ENCODE measurements at regions not wholly inside any gene's neighbourhood (a gene's known extent, or its start where the extent isn't known, plus 50 kb on each side); places are given as distances from the start of the nearest gene placed in this dataset.

- Histone ChIP-seq H3K27me3 (ENCODE audit: insufficient read depth, poor library complexity, severe bottlenecking) (no peaks in the 10 kb centered on the region), H3K4me3 (replicated peaks; ENCODE audit: insufficient read depth, low read length) (no peak overlapping the region), H3K27ac (replicated peaks) (no peak overlapping the region)
- no peak for DNase-seq (ENCODE audit: low read depth in 1 of 2, low spot score in 1 of 2)
- TF ChIP-seq, protein P1, sequence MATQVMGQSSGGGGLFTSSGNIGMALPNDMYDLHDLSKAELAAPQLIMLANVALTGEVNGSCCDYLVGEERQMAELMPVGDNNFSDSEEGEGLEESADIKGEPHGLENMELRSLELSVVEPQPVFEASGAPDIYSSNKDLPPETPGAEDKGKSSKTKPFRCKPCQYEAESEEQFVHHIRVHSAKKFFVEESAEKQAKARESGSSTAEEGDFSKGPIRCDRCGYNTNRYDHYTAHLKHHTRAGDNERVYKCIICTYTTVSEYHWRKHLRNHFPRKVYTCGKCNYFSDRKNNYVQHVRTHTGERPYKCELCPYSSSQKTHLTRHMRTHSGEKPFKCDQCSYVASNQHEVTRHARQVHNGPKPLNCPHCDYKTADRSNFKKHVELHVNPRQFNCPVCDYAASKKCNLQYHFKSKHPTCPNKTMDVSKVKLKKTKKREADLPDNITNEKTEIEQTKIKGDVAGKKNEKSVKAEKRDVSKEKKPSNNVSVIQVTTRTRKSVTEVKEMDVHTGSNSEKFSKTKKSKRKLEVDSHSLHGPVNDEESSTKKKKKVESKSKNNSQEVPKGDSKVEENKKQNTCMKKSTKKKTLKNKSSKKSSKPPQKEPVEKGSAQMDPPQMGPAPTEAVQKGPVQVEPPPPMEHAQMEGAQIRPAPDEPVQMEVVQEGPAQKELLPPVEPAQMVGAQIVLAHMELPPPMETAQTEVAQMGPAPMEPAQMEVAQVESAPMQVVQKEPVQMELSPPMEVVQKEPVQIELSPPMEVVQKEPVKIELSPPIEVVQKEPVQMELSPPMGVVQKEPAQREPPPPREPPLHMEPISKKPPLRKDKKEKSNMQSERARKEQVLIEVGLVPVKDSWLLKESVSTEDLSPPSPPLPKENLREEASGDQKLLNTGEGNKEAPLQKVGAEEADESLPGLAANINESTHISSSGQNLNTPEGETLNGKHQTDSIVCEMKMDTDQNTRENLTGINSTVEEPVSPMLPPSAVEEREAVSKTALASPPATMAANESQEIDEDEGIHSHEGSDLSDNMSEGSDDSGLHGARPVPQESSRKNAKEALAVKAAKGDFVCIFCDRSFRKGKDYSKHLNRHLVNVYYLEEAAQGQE (IDR thresholded peaks at IDR 0.05; ENCODE audit: insufficient replicate concordance, low read depth): no peak
- TF ChIP-seq CTCF (IDR thresholded peaks at IDR 0.05; ENCODE audit: insufficient read depth, low read length) (no peak), POLR2AphosphoS5 (IDR thresholded peaks at IDR 0.05; ENCODE audit: low read depth) (no peak), GABPA (IDR thresholded peaks at IDR 0.05; ENCODE audit: low read depth) (no peak), SPI1 (IDR thresholded peaks at IDR 0.05; ENCODE audit: borderline replicate concordance, low read depth) (no peak)
Measured at GRCh38 chr15:80308002-80308401, 56.0 kb upstream of the CTXND1 start.

- TF ChIP-seq SPI1 (IDR thresholded peaks at IDR 0.05; ENCODE audit: borderline replicate concordance, low read depth) (no peak), POLR2AphosphoS5 (IDR thresholded peaks at IDR 0.05; ENCODE audit: low read depth) (no peak), GABPA (IDR thresholded peaks at IDR 0.05; ENCODE audit: low read depth) (no peak), CTCF (IDR thresholded peaks at IDR 0.05; ENCODE audit: insufficient read depth, low read length) (no peak)
- TF ChIP-seq, protein P1 (IDR thresholded peaks at IDR 0.05; ENCODE audit: insufficient replicate concordance, low read depth): no peak
- no peak for DNase-seq (ENCODE audit: low read depth in 1 of 2, low spot score in 1 of 2)
- no peaks in the 10 kb centered on the region for H3K27me3 ChIP-seq (ENCODE audit: insufficient read depth, poor library complexity, severe bottlenecking)
- H3K4me3 ChIP-seq (replicated peaks; ENCODE audit: insufficient read depth, low read length): no peak overlapping the region
- no peak overlapping the region for H3K27ac ChIP-seq (replicated peaks)
Measured at GRCh38 chr15:80309769-80310384, 57.9 kb upstream of the CTXND1 start.

DNA sequence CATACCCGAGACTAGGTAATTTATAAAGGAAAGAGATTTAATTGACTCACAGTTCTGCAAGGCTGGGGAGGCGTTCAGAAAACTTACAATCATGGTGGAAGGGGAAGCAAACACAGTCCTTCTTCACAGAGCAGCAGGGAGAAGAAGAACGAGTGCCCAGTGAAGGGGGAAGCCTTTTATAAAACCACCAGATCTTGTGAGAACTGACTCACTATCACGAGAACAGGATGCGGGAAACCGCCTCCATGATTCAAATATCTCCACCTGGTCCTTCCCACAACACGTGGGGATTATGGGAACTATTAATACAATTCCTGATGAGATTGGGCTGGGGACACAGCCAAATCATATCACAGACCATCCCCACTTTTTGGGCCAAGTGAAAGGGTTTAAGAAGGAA lies 58.8 kb upstream of the CTXND1 start:
- TF ChIP-seq SPI1 (IDR thresholded peaks at IDR 0.05; ENCODE audit: borderline replicate concordance, low read depth) (no peak), CTCF (IDR thresholded peaks at IDR 0.05; ENCODE audit: insufficient read depth, low read length) (no peak), POLR2AphosphoS5 (IDR thresholded peaks at IDR 0.05; ENCODE audit: low read depth) (no peak)
- Histone ChIP-seq H3K4me3 (replicated peaks; ENCODE audit: insufficient read depth, low read length) (no peak overlapping the region), H3K27me3 (ENCODE audit: insufficient read depth, poor library complexity, severe bottlenecking) (no peaks in the 10 kb centered on the region), H3K27ac (replicated peaks) (no peak overlapping the region)
- DNase-seq (ENCODE audit: low read depth in 1 of 2, low spot score in 1 of 2): no peak

All from HL-60 (cell line).